AG20443 (cell line): ENCODE measurements at regions not wholly inside any gene's neighbourhood (a gene's known extent, or its start where the extent isn't known, plus 50 kb on each side); places are given as distances from the start of the nearest gene placed in this dataset.

ENCODE experiments used
- DNase-seq: peaks from one replicate; pipeline ENCODE4 v3.0.0; 2012; ENCODE audit warnings: low spot score, mixed read lengths

DNA sequence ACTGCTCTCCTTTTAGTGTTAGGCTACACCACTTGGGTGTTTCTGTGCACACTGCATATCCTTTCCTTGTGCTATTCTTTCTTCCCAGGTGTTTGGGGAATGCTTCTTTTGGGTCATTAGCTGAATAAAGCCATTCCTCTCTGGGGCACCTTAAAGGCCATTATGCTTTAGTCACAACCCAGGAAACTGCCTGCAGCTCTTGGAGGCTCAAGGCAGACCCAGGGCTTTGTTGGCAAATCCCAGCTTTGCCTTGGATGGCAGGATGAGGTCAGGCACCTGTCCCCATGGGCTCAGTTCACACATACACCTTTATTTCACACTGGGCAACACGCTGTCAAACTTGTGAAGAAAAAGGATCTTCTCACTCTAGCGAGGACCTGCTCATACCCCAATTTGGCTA, 460.6 kb downstream of the CCSER2 start:
- DNase-seq = no peak

DNA sequence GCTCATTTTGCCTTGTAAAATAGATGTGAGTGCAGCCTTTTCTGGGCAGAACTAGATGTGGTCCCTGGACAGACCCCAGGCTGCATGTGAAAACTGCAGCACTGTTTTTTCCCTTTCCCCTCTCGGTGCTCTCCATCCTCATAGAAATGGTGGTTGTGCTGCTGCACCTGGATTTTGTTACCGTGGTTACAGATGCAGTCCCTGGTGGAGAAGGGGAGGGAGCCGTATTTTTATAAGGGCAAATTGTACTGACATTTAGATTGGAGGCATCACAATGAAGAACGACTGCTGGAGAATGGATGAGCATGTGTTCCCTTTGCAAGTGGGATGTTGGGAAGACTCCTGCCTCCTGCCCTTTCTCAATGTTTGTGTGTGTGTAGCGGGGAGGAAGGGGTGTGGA, 469.9 kb downstream of the CCSER2 start:
- no peak for DNase-seq

DNA sequence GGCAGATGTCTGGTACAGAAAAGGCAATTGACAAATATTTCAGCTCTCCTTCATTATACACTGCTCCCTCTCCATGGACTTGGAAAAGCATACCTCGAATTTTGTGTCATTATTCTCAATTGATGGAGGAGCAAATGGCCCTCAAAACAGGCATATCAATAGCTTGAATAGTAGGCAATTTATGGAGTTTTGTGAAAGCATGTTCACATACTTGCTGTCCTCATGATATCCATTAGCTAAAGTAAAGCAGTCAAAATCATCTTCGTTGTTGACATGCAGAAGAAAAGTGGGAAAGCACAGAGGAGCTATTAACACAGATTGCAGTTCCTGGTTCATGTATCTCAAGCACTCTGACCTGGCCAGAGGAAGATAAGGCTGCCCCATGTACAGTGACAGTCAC, 472.8 kb downstream of the CCSER2 start:
- DNase-seq = no peak

DNA sequence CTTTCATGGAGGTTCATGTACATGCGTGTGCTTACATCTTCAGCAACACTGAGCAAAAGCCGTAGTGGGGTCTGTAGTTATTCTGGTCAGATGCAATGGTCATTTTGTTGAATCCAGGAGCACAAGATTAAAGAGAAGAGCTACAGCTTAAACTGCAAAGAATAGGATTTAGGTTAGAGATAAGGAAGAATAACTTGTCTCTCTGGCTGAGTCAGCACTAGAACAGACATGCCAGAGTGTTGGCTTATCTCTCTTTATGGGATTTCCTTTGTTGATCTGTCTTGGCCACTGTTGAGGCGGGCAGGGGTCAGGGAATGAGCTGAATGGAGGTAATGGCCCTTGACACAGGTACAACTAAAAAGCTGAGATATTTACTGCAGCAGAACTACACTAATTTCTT, 473.5 kb downstream of the CCSER2 start:
- DNase-seq = no peak

DNA sequence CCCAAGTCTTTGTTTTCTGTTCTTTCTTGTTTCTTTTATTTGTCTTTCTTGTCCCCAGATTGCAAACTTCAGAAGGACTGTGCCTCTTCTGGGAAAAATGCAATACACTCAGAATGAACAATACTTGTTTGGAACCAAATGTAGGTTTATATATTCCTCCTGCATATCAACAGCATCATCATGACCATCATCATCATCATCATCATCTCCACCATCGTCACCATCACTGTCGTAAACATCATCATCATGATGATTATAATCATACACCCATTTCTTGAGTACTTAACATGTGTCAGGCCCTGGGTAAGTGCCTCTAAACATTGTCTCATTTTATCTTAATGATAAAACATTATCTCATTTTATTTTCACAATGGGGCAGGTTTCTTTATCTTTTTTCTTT, 476.8 kb downstream of the CCSER2 start:
- DNase-seq = no peak

DNA sequence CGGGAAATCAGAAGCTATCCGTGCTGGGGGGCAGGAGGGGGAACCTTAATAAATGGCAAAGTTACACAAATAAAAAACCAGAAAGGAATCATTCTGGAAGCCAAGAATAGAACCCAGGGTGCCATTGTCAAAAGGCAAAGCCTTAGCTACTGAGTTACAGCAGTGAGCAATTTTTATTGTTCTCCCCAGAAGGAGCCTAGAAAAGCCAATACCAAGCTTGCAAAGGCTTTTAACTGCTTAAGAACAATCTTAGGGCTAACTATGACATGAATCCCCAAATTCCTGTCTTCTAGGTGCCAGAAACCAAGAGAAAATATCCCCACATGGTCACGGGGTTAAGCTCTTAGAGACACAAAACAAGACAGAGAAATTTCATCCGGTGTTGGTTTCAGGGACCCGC, 482.7 kb downstream of the CCSER2 start:
- no peak for DNase-seq

DNA sequence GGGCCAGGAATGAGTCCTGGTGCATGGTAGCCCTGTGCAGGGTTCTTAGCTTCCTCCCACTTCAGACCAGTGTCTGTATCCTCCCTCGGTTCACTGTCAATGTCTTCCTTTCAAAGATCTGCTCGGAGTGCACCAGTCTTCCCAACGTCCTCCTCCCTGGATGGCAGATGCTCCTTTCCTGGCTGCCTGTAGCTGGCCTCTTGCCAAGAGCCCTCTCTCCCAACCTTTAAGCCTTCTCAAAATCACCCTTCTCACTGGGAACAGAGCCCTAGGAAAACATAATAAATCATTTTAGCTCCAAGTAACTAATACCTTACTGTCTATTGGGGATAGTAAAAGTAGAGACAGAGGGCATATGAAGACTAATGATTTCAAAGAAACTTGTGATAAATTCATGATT, 490.6 kb downstream of the CCSER2 start:
- DNase-seq = no peak

DNA sequence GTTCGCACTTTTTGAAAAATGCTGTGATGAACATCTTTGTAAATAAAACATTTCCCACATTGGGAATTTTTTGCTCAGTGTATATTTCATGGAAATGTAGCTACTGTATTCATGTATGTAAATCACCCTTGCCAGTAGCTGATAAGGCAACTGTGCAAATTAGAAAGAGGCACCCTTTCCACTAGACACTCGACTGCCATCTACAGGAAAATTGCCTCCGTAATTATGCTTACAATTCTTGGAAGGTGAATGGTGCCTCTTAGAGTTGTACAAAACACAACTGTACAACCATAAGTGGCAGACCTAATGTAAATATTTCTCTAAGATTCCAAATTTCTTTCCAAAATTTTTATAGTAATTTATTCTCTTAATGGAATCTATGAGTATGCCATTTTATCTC, 491.7 kb downstream of the CCSER2 start:
- DNase-seq = no peak

DNA sequence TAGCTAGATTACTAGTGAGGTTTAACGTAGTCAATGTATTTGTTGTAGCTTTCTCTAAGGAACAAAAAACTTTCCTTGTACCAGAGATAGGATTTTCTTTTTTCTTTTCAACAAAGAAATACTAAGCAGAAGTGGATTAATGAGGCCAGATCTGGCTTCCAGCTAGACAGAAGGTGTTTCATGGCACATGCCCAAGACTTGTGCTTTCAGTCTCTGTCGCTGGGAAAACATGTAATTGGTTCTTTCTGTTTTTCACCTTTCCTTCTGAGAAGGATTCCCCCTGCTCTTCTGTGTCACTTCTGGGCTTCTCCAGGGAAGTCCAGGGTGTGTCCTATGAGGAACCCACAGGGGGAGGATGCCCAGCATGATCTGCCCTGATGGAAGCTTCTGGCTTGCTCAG, 492.2 kb downstream of the CCSER2 start:
- no peak for DNase-seq

DNA sequence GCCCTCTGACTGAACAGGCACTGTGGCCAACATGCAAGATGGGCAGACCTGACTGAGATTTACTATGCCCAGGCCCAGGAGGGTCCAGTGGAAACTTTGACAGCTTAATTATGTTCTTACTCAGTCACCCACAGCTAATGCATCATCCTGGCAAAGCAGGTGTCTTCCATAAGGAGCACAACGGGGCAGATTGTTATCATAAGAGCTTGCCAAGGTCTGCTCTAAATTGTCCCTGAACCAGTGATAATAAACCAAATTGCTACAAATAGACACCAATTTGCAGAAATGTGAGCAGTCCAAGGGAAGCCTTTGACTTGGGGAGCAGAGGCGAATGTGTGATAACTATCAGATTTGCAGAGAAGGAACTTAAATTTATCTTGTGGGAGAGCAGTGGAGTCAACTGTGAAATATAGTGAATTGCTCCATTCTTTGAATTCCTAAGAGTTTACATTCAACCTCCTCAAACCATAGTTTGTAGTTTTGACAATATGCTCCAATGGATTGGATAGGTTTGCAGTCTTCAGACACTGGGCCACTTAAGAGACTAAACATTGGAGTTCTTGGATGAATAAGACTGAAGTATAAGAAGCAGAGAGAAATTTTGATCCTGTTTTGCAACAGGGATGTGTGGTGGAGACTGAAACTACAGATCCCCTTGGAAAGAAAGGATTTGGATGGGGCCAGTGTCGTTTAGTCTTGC, 494.7 kb downstream of the CCSER2 start:
- no peak for DNase-seq

DNA sequence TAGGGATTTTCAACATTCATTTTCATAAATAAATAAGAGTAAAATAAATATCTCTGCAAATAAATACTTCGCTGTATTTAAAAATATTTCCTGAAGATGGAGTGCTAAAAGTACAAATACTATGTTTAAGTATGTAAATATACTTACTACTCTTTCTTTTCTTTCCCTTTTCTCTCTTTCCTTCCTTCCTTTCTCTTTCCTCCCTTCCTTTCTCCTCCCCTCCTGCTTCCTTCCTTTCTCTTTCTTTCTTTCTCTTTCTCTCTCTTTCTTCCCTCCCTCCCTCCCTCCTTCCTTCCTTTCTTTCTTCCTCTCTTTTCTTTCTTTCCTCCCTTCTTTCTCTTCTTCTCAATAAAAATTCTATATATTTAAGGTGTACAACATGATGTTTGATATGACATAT, 496.1 kb downstream of the CCSER2 start:
- DNase-seq = no peak

DNA sequence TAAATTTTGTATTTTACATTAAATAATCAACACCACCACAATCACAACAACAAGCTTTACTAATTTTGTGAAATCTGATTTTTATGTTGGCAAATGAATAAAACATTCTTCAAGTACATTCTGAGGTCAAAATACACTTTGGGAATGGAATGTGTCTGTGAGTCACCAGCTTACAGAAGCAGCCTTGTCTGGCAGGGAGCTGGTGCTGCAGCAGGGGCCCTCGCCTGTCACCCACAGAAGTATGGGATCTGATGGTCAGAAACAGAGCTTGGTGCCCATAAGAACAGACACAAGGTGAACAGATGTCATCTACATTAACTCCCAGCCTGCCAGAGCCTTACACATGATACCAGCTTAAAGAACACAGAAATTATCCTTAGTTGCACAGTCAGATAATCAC, 496.9 kb downstream of the CCSER2 start:
- DNase-seq = peak; percentile 63

DNA sequence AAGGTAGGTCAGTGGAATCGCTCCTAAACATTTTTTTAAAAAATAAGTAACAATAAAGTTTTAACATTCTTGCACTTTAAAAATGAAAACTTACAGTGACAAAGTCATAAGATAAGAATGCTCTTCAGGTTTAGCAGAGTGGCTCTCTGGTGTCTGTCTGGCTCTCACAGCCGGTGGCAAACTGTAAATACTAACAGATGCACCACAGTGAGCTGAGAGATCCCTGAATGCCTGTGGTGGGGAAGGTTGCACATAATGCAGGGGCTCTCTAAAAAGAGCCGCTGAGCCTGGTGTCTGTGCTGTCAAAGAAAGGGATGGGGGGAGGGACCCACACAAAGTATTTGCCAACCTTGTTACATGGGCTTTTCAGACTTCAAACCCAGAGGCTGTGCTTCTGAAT, 498.3 kb downstream of the CCSER2 start:
- peak; percentile 32 for DNase-seq

DNA sequence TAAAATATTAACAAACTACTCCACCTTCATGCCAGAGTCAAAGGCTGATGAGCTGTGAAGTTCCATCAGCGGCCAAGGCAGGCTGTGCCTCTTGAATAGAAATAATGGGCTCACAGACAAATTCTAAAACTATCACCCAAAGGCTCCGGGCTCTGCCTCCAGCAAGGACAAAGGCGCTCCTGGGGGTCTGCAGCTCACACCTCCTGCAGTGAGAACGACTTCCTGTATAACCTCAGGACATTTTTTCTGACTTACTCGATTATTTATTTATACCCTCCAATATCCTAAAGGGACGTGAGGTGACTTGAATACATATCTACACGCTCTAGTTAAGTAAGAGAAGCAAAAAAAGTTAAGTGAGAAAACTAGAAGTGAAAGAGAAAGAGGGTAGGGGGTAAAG, 500.7 kb downstream of the CCSER2 start:
- DNase-seq = no peak

DNA sequence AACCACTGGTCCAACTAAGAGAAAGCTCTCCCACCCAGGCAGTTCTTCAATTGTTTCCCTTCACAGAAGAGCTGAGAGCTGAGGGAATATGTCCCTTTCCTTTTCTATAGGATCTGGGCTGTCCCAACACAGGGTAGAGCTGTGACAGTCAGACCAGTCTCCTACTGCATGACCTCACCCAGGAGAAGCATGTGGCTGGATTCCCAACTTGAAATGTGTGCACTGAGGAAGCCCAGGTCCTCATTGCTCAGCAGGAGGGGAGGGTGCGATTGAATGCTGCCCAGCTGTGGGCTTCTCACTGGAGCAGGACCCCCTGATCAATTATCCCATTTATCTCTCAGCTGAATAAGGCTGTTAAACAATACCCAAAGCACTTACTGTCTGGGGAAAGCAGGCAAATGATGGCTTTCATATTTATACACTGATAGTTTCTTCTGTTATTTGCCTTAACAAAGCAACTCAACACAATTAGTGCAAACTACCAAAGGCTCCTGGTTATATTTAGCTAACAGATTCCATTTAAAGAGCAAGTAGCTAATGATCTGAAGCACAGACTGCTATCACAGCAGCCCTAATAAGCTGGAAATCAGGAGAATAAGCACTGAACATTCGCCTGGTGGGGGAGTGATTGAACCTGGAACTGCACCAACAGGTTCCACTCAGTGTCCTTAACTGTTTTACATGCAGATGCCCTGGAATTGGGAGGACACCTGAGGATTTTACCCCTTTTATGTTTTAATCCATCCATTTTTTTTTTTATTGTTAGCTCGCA, 508.8 kb downstream of the CCSER2 start:
- no peak for DNase-seq

DNA sequence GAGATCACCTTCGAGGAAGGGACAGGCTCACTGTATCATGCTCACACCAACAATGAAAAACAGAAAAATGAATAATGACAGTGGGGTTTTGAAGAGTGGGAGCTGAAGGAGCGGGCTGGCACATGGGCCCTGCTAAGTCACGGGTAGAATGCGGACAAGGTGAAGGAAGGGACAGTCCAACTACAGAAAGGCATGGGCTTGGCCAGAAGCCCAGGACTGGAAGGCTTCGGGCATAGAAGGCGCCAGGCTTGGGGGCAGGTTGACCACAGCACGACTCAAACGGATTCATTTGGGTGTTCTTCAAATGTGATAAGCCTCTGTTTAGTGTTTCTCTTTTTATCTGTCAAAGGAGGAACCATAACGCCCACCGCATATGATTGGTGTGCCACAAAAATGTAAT, 509.5 kb downstream of the CCSER2 start:
- DNase-seq = no peak

DNA sequence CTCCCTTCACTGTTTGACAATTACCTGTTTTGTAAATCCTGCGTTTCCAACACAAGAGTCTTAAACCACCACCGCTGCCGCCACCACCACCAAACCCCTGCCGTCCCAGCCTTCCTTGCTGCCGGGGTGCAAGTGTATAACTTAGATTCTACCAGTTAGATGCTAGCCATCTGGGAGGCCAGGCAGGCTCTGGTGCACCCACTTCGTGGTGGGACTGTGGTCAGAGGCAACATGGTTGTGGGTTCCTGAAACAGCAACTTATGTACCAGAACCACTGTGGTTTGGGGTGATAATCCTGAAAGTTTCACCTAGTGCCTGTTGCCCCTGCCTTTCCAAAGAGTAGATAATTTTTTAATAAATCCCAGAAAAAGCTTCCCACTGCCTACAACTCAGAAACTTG, 510.5 kb downstream of the CCSER2 start:
- DNase-seq = no peak

DNA sequence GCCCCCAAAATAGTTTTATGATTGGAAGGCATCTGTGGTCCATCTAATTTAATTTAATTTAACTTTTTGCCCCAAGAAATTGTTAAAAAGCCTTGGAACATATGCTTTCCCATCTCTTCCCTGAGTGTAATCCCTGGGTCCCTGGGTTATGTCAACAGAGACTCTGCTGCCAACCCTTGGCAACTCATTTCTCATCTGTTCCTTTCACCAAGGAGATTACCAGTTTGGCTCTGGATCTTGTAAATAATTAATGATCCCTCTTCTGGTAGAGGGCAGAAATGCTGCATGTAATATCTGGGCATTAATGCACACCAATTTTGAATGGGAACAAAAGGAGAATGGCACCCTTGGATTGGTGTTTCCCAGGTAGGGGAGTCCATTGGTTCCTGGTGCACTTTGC, 514.2 kb downstream of the CCSER2 start:
- no peak for DNase-seq

DNA sequence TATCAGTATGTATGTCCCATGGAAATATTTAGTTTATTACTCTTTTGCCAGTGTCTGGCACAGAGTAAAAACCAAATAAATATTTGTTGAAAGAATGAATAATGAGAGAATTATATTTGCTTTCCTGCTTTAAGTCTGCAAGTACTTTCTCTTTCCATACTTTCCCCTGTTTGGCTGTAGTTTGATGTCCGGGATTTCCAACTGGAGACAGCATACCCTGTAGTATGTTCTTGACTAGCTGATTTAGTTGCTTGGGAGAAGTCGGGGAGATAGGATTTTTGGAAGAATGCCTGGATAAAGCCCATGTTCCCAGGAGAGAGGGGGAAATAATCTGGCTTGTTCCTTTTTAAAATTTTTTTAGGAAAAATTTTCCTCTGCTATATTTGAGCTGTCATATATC, 516.1 kb downstream of the CCSER2 start:
- no peak for DNase-seq

DNA sequence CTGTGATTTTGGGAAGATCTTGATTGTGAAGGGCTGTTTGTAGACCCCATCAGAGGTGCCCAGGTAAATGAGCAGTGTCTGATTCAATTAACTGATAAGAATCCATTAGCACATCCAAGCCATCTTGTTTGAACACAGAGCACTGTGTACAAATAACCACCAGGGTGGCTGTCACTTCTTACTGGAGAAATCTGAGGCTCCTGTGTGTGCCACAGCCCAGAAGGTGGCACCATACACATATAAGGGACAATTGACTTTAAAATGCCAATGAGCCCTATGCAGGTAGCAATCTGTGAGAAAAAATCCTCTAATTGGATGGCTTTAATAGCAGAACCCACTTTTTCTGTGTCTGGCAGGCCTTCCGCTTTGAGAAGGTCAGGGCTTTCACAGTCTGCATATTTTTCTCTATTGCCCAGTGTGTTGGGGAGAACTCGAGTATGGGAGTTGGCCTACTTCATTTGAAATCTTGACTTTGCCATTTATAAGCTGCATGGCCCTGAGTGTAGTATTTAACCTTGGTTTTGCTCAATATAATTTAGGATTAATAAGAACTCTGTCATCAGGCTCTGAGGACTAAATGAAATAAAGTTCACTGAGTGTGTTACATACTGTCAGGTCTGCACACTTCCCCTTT, 517.4 kb downstream of the CCSER2 start:
- DNase-seq = no peak

DNA sequence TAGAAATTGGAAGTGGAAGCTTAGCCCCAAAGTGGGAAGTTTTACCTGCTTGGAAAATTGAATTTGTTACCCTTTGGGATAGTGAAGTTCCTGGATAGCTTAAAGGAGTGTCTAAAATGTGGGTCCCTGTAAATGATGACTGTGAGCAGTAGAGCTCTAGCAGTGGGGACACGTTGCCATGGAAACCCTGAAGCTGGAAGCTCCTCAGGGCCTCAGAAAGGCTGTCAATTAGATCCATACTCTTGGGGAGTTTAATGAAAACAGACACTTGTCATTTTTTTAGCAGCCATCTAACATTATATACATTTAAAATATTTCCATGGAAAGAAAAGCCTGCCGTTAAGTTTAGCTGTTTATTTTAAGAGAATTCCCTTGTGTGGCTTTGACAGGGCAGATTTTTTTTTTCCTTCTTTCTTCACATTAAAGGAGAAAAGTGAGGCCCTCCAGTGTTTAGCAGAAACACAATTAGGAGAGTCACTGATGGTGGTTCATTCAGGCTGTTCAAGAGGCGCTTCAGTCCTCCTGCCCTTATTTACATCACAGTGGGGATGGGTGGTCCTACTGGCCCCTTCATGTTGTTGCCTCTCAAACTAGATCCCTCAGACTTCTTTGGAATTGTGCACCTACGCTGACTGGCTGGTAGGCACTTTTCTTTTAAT, 518.4 kb downstream of the CCSER2 start:
- DNase-seq = no peak

DNA sequence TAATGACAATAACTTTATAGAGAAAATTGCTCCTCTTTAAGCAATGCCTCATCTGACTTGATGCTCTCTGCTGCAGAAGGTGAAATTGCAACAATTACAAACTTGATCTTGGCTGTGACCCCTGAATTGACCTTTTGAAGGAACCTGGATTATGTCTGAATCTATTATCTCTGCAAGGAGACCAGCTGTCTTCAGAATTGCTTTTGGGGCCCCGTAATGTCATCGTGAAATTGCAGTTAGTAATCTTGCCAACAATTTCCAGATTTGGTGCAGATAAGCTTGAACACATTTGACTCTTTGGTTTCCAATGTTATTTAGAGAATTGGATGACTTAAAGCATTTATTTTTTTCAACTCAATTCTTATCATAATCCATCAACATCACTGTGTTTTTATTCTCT, 520.6 kb downstream of the CCSER2 start:
- DNase-seq = no peak

DNA sequence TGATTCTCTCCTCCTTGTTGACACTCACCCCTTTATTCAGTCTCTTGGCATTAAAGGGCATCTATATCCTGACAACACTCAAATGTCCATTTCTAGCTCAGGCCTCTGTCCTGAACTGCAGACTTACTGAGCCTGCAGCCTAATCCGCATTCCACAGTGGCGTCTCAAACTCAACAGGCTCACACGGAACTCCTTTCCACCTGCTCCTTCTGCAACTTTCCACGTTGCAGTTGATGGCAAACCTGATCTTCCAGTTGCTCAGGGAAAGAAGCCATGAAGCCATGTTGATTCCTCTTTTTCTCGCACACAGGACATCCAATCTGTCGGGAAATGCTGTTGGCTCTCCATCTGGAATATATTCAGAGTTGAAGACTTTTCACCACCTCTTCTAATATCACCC, 522.4 kb downstream of the CCSER2 start:
- DNase-seq = no peak
